ENCODE measurements at regions not wholly inside any gene's neighbourhood (a gene's known extent, or its start where the extent isn't known, plus 50 kb on each side); places are given as distances from the start of the nearest gene placed in this dataset.

DNA sequence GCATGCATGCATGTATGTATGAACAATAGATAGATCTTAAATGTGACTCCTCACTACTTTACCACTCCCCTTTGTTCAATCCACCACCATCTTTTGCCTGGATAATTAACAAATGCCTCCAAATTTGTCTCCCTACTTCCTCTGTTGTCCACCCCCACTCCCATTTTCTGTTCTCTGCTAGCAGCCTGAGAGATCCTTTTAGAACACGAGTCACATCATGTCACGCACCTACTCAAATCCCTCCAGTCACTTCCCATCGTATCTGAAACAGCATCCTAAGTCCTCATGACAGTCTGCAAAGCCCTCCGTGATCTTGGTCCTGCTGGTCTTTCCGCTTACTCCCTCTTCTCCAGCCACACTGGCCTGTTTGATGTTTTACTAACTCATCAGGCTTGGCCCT, 527.3 kb downstream of the EPHA4 start:
- TF ChIP-seq EP300 (IDR thresholded peaks at IDR 0.05; ENCODE audit: low read length) (no peak), ZNF121 (CRISPR knock-in tag; conservative IDR thresholded peaks at IDR 0.05) (no peak), EZH2 (IDR thresholded peaks at IDR 0.05; ENCODE audit: borderline replicate concordance, low read depth, low read length) (no peak), ID3 (CRISPR knock-in tag; IDR thresholded peaks at IDR 0.05) (no peak), ID3 (tag; IDR thresholded peaks at IDR 0.05) (no peak), ELF2 (CRISPR knock-in tag; IDR thresholded peaks at IDR 0.05) (no peak), GABPA (tag; conservative IDR thresholded peaks at IDR 0.05; ENCODE audit: low read depth) (no peak), CREB1 (IDR thresholded peaks at IDR 0.05) (no peak), CREB1 (CRISPR knock-in tag; IDR thresholded peaks at IDR 0.05) (no peak), NCOA6 (IDR thresholded peaks at IDR 0.05) (no peak), NFYB (IDR thresholded peaks at IDR 0.05; ENCODE audit: extremely low read depth, insufficient read length) (no peak), SAP30 (IDR thresholded peaks at IDR 0.05; ENCODE audit: borderline replicate concordance, insufficient read depth, low read depth, low read length, poor library complexity, severe bottlenecking) (no peak), ZBTB40 (IDR thresholded peaks at IDR 0.05) (no peak), ZBTB40 (CRISPR knock-in tag; IDR thresholded peaks at IDR 0.05) (no peak), RNF2 (IDR thresholded peaks at IDR 0.05) (no peak), CEBPB (tag; IDR thresholded peaks at IDR 0.05) (no peak)
- TF ChIP-seq, protein P1, sequence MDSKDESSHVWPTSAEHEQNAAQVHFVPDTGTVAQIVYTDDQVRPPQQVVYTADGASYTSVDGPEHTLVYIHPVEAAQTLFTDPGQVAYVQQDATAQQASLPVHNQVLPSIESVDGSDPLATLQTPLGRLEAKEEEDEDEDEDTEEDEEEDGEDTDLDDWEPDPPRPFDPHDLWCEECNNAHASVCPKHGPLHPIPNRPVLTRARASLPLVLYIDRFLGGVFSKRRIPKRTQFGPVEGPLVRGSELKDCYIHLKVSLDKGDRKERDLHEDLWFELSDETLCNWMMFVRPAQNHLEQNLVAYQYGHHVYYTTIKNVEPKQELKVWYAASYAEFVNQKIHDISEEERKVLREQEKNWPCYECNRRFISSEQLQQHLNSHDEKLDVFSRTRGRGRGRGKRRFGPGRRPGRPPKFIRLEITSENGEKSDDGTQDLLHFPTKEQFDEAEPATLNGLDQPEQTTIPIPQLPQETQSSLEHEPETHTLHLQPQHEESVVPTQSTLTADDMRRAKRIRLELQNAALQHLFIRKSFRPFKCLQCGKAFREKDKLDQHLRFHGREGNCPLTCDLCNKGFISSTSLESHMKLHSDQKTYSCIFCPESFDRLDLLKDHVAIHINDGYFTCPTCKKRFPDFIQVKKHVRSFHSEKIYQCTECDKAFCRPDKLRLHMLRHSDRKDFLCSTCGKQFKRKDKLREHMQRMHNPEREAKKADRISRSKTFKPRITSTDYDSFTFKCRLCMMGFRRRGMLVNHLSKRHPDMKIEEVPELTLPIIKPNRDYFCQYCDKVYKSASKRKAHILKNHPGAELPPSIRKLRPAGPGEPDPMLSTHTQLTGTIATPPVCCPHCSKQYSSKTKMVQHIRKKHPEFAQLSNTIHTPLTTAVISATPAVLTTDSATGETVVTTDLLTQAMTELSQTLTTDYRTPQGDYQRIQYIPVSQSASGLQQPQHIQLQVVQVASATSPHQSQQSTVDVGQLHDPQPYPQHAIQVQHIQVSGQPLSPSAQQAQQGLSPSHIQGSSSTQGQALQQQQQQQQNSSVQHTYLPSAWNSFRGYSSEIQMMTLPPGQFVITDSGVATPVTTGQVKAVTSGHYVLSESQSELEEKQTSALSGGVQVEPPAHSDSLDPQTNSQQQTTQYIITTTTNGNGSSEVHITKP (IDR thresholded peaks at IDR 0.05; ENCODE audit: partially characterized antibody) = no peak

Measured in K562 (cell line).